Activated CD8-positive, alpha-beta T cell treated with anti-CD3 and anti-CD28 coated beads for 36 hours (primary cell): ENCODE measurements at regions not wholly inside any gene's neighbourhood (a gene's known extent, or its start where the extent isn't known, plus 50 kb on each side); places are given as distances from the start of the nearest gene placed in this dataset.

ENCODE experiments used
- ATAC-seq: fragments of 200-7000 bp; cut with Tn5 transposase; one replicate; pipeline ENCODE4 v1.10.0; 2021; ENCODE audit warnings: mild to moderate bottlenecking, moderate library complexity
- CTCF ChIA-PET: fragments of 350-600 bp; sonication (Branson Sonifier 250); formaldehyde crosslinking; loops from one replicate; lab custom pipeline; 2021; ENCODE audit warnings: antibody characterized with exemption; lab: Charles Lee
- POLR2A ChIA-PET: fragments of 350-600 bp; sonication (Branson Sonifier 250); formaldehyde crosslinking; loops from one replicate; lab custom pipeline; 2021; ENCODE audit warnings: antibody characterized with exemption; lab: Charles Lee
- DNase-seq: peaks from one replicate; pipeline ENCODE4 v3.0.0-alpha.2; 2020
- H3K27ac Mint-ChIP-seq: one replicate; pipeline ENCODE4 v1.8.0; 2021; ENCODE audit warnings: mild to moderate bottlenecking, mixed read lengths
- H3K27me3 Mint-ChIP-seq: one replicate; pipeline ENCODE4 v1.8.0; 2021; ENCODE audit warnings: mixed read lengths
- H3K36me3 Mint-ChIP-seq: one replicate; pipeline ENCODE4 v1.8.0; 2021; ENCODE audit warnings: low read depth, mixed read lengths
- H3K4me1 Mint-ChIP-seq: one replicate; pipeline ENCODE4 v1.8.0; 2021; ENCODE audit warnings: low read depth, mixed read lengths
- H3K4me3 Mint-ChIP-seq: one replicate; pipeline ENCODE4 v1.8.0; 2021; ENCODE audit warnings: mild to moderate bottlenecking, moderate library complexity, mixed read lengths
- H3K9me3 Mint-ChIP-seq: one replicate; pipeline ENCODE4 v1.8.0; 2021; ENCODE audit warnings: mixed read lengths
- CTCF ChIP-seq: fragments of 200-600 bp; IDR thresholded peaks from one replicate; pipeline ENCODE4 v1.8.0; 2022; ENCODE audit warnings: antibody characterized with exemption, mild to moderate bottlenecking
- intact Hi-C: fragments of 100-400 bp; cut with micrococcal nuclease; formaldehyde crosslinking; loops from one replicate; pipeline ENCODE4 v1.10.0; 2022

GRCh38 chr3:127443581-127444375 is 146.8 kb downstream of the TPRA1 start:
- no peak for ATAC-seq
- no peaks in the 10 kb centered on the region for H3K4me1 Mint-ChIP-seq
- H3K27me3 Mint-ChIP-seq: peaks cover 2% of the 10 kb centered on the region
- POLR2A ChIA-PET: no interaction called here
- H3K27ac Mint-ChIP-seq: no peak overlapping the region
- no peaks in the 10 kb centered on the region for H3K36me3 Mint-ChIP-seq
- CTCF ChIA-PET: interaction anchor here (0.7 kb wide), 1 partner anchor 13 kb away, joined by 3 read pairs; no protein-coding TSS in a partner anchor
- H3K4me3 Mint-ChIP-seq: no peak overlapping the region
- H3K9me3 Mint-ChIP-seq: no peaks in the 10 kb centered on the region
- intact Hi-C loops: no loop called here
- TF ChIP-seq CTCF: no peak
- DNase-seq: no peak

DNA sequence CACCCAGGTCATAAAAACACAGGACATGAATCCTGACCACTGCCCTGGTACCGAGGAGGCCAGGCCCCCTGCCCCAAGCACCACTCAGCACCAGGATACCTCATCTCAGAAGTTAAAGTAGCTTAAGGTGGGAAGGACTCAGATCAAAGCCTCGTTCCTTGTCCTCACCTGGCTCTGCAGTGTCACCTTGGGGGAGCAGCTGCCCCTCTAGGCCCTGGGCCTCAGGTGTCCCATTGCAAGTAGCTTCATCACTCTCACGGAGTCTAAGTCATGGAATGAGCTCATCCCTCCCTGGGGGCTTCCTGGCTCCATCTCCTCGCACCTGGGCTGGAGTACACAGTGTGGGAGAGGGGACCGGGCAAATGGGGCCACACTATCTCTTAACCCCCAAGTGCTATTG is 148.0 kb downstream of the TPRA1 start:
- no peak overlapping the region for H3K4me3 Mint-ChIP-seq
- ChIA-PET POLR2A (no interaction called here), CTCF (interaction anchor here (1.1 kb wide), 1 partner anchor 13 kb away, joined by 4 read pairs; no protein-coding TSS in a partner anchor)
- TF ChIP-seq CTCF: no peak
- no peak overlapping the region for H3K27ac Mint-ChIP-seq
- intact Hi-C loops: no loop called here
- DNase-seq (no peak), ATAC-seq (no peak)
- peaks cover 2% of the 10 kb centered on the region for H3K27me3 Mint-ChIP-seq
- no peaks in the 10 kb centered on the region for H3K36me3 Mint-ChIP-seq
- no peaks in the 10 kb centered on the region for H3K9me3 Mint-ChIP-seq
- H3K4me1 Mint-ChIP-seq: no peaks in the 10 kb centered on the region

GRCh38 chr3:127441764-127442163 is 148.8 kb downstream of the TPRA1 start:
- no peaks in the 10 kb centered on the region for H3K4me1 Mint-ChIP-seq
- ChIA-PET CTCF (no interaction called here), POLR2A (no interaction called here)
- no peak for TF ChIP-seq CTCF
- DNase-seq (no peak), ATAC-seq (no peak)
- H3K36me3 Mint-ChIP-seq: no peaks in the 10 kb centered on the region
- H3K9me3 Mint-ChIP-seq: no peaks in the 10 kb centered on the region
- H3K4me3 Mint-ChIP-seq: no peak overlapping the region
- peaks cover under 1% of the 10 kb centered on the region for H3K27me3 Mint-ChIP-seq
- intact Hi-C loops: no loop called here
- H3K27ac Mint-ChIP-seq: no peak overlapping the region

DNA sequence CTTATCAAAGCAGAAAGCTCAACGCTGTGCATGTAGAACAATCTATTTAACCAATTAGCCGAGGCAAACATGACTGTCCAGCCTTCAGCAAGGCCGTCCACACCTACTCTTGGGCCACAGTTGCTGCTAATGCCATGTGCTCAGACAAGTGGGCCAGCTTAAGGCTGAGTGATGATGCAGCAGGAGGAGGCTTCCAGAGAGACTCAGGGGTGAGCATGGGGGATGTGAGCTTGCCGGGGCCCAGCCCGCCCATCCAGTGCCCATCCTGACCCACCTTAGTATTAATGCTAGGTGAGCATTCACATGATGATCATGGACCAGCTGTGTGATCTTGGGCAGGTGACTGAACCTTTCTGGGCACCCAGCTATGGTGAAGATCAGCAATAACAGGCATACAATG is 150.1 kb downstream of the TPRA1 start:
- Mint-ChIP-seq H3K4me1 (no peaks in the 10 kb centered on the region), H3K27me3 (no peaks in the 10 kb centered on the region), H3K4me3 (no peak overlapping the region), H3K36me3 (no peaks in the 10 kb centered on the region), H3K27ac (no peak overlapping the region), H3K9me3 (no peaks in the 10 kb centered on the region)
- POLR2A ChIA-PET: no interaction called here
- intact Hi-C loops: no loop called here
- no peak for DNase-seq
- CTCF ChIA-PET: interaction anchor here (2.5 kb wide), 1 partner anchor 15 kb away, joined by 7 read pairs; no protein-coding TSS in a partner anchor
- no peak for TF ChIP-seq CTCF
- no peak for ATAC-seq

DNA sequence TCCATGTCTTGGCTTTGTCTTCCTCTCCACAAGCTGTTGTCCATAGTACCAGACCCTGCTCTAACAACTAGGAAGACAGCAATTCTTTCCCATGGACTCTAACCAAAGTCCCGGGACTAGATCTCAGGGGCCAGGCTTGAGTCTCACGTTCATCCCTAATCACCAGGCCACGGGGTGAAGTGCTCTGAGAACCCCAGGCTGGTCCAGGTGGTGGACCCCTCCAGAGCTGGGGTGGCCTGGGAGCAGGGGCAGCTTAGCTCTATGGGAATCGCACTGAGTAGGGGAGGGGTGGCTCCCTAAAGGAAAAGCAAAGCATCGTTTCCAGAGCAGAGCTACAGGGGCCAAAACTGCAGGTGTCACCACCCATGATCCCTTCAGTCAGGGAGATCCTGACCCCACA is 150.9 kb downstream of the TPRA1 start:
- Mint-ChIP-seq H3K4me3 (no peak overlapping the region), H3K4me1 (no peaks in the 10 kb centered on the region), H3K27ac (no peak overlapping the region), H3K9me3 (no peaks in the 10 kb centered on the region), H3K27me3 (no peaks in the 10 kb centered on the region), H3K36me3 (no peaks in the 10 kb centered on the region)
- TF ChIP-seq CTCF: no peak
- intact Hi-C loops: no loop called here
- DNase-seq: no peak
- ATAC-seq: no peak
- ChIA-PET POLR2A (no interaction called here), CTCF (interaction anchor here (0.9 to 2.5 kb wide), 2 partner anchors 16 to 291 kb away, joined by 3 to 7 read pairs; no protein-coding TSS in a partner anchor)
